Heart right ventricle (tissue), 16 donors: ENCODE measurements at regions not wholly inside any gene's neighbourhood (a gene's known extent, or its start where the extent isn't known, plus 50 kb on each side); places are given as distances from the start of the nearest gene placed in this dataset.

ENCODE experiments used
- ATAC-seq, 8 donors: fragments of 200-7000 bp; cut with Tn5 transposase; one replicate each; pipeline ENCODE4 v1.9.1; 2020; ENCODE audit warnings: mild to moderate bottlenecking in 8 of 8, moderate library complexity in 8 of 8, moderate number of reproducible peaks in 1 of 8
- DNase-seq, 2 donors: peaks; one replicate each; pipeline ENCODE4 v3.0.0-alpha.2; 2020
- H3K27ac ChIP-seq, 10 donors: fragments of 200-600 bp; sonication (generic) in 2 of 10; one replicate each; pipeline versions ENCODE4 v1.5.0 to v1.8.0; 2020 to 2022; ENCODE audit warnings: mild to moderate bottlenecking in 3 of 10
- H3K27me3 ChIP-seq, 7 donors: fragments of 200-600 bp; one replicate each; pipeline ENCODE4 v1.8.0; 2021 to 2022; ENCODE audit warnings: mild to moderate bottlenecking in 2 of 7
- H3K36me3 ChIP-seq, 9 donors: fragments of 200-600 bp; sonication (generic) in 1 of 9; one replicate each; pipeline versions ENCODE4 v1.5.0 to v1.8.0; 2020 to 2022; ENCODE audit warnings: mild to moderate bottlenecking in 2 of 9
- H3K4me1 ChIP-seq, 9 donors: fragments of 200-600 bp; sonication (generic) in 1 of 9; one replicate each; pipeline versions ENCODE4 v1.5.0 to v1.8.0; 2020 to 2022; ENCODE audit warnings: mild to moderate bottlenecking in 4 of 9
- H3K4me3 ChIP-seq, 10 donors: fragments of 200-600 bp; sonication (generic) in 2 of 10; one replicate each; pipeline versions ENCODE4 v1.5.0 to v1.8.0; 2020 to 2022; ENCODE audit warnings: mild to moderate bottlenecking in 7 of 10, moderate library complexity in 2 of 10
- H3K9me3 ChIP-seq, 11 donors: fragments of 200-600 bp in 10 of 11; sonication (generic) in 2 of 11; one replicate each; pipeline versions ENCODE4 v1.5.0 to v1.8.0; 2013 to 2022; ENCODE audit warnings: mild to moderate bottlenecking in 2 of 11, control low read depth in 1 of 11, moderate library complexity in 1 of 11
- CTCF ChIP-seq, 9 donors: fragments of 200-600 bp; sonication (generic) in 2 of 9; IDR thresholded peaks; one replicate each; pipeline versions ENCODE4 v1.5.0 to v1.8.0; 2021 to 2022; ENCODE audit warnings: antibody characterized with exemption in 9 of 9, mild to moderate bottlenecking in 5 of 9, moderate library complexity in 1 of 9
- WGBS, 2 donors: extraction: QIAGEN DNeasy Blood & Tissue Kit; methylation state at CpG; one replicate each; pipeline ENCODE4 v1.1.7; 2013; ENCODE audit warnings: inconsistent platforms in 1 of 2; 5-methylcytosine and 5-hydroxymethylcytosine counted together
- intact Hi-C, 10 donors: fragments of 100-400 bp; cut with DNase I; formaldehyde crosslinking; loops; one replicate each; pipeline versions ENCODE4 v1.11.1 to v1.14.2; 2022
- donor health status: Arrhythmogenic right ventricular cardiomyopathy.
- donor health status: ischemic (EF 13 %, LVEDD 7.1; RV severe dilation, severe dysfunction).
- donor health status: healthy with polysubstance abuse.
- donor health status: DM: no; HTN: yes; CAD: no.
- donor health status: DM: no; HTN: no; CAD: no.
- donor health status: ischemic (EF 25% LVEDD 6.9; RV normal size, moderate dysfunction).
- donor health status: ischemic (EF 25% LVEDD 5.7; RV mildly dilated, moderate dysfunction).
- donor health status: healthy.
- donor health status: DM: yes; HTN: yes; CAD: no.
- donor health status: Ischemic cardiomyopathy.
- donor health status: ischemic (EF 35%, LVEDD 5.7; RV mildly dilated, moderate dysfunction).
- donor health status: nonischemic (EF 11% LVEDD 7.7; RV severe dilation, severe dysfunction).
- donor health status: DM: yes; HTN: yes; CAD: no.
- donor health status: PGD.
- donor health status: ischemic (EF 29% LVEDD 5.4; RV normal size, mild dysfunction).
- donor health status: nonischemic (EF 23%, LVEDD 6.1; RV moderate dilation, normal function).

- DNase-seq: no peak
- no peaks in the 10 kb centered on the region for H3K27me3 ChIP-seq
Observed at GRCh38 chr6:120816794-120817193, 517.5 kb downstream of the TBC1D32 start.

GRCh38 chr6:120805276-120805675 is 529.0 kb downstream of the TBC1D32 start:
- no peak overlapping the region for H3K4me3 ChIP-seq
- no peak overlapping the region for H3K27ac ChIP-seq
- H3K9me3 ChIP-seq: peaks cover 0 to 20% (median 0%) of the 10 kb centered on the region in 11 donors
- WGBS, 2 donors: 63 to 66% methylated on average over 3 of the region's 3 CpGs
- no peaks in the 10 kb centered on the region for H3K4me1 ChIP-seq
- no peak for TF ChIP-seq CTCF (IDR thresholded peaks at IDR 0.05)
- intact Hi-C loops: no loop called here
- H3K27me3 ChIP-seq: no peaks in the 10 kb centered on the region
- no peaks in the 10 kb centered on the region for H3K36me3 ChIP-seq
- DNase-seq (no peak), ATAC-seq (peak in 2 of 8 donors; percentile 47 to 58)

More at GRCh38 chr6:120816794-120817193, 517.5 kb downstream of the TBC1D32 start:
- peaks cover 0 to 39% (median 0%) of the 10 kb centered on the region in 11 donors for H3K9me3 ChIP-seq
- peak in 1 of 8 donors; percentile 47 for ATAC-seq
- intact Hi-C loops: no loop called here
- H3K36me3 ChIP-seq: no peaks in the 10 kb centered on the region
- no peak overlapping the region for H3K27ac ChIP-seq
- no peak for TF ChIP-seq CTCF (IDR thresholded peaks at IDR 0.05)
- H3K4me3 ChIP-seq: no peak overlapping the region
- no peaks in the 10 kb centered on the region for H3K4me1 ChIP-seq

- DNase-seq (no peak), ATAC-seq (no peak)
- Histone ChIP-seq H3K27me3 (no peaks in the 10 kb centered on the region), H3K36me3 (no peaks in the 10 kb centered on the region), H3K27ac (no peak overlapping the region), H3K9me3 (peaks cover 0 to 20% (median 0%) of the 10 kb centered on the region in 11 donors), H3K4me3 (no peak overlapping the region), H3K4me1 (no peaks in the 10 kb centered on the region)
- no peak for TF ChIP-seq CTCF (IDR thresholded peaks at IDR 0.05)
- WGBS, 2 donors: 88 to 91% methylated on average over 2 of the region's 2 CpGs
- intact Hi-C loops: no loop called here
Observed at GRCh38 chr6:120804612-120805011, 529.7 kb downstream of the TBC1D32 start.

GRCh38 chr6:120786682-120787081 is 547.6 kb downstream of the TBC1D32 start:
- Histone ChIP-seq H3K27me3 (no peaks in the 10 kb centered on the region), H3K27ac (no peak overlapping the region), H3K4me1 (no peaks in the 10 kb centered on the region), H3K9me3 (no peaks in the 10 kb centered on the region), H3K36me3 (no peaks in the 10 kb centered on the region), H3K4me3 (no peak overlapping the region)
- DNase-seq (no peak), ATAC-seq (no peak)
- TF ChIP-seq CTCF (IDR thresholded peaks at IDR 0.05): no peak
- WGBS, 2 donors: 88 to 92% methylated on average over 10 of the region's 10 CpGs
- intact Hi-C loops: no loop called here
